ENCODE measurements at regions not wholly inside any gene's neighbourhood (a gene's known extent, or its start where the extent isn't known, plus 50 kb on each side); places are given as distances from the start of the nearest gene placed in this dataset.

DNA sequence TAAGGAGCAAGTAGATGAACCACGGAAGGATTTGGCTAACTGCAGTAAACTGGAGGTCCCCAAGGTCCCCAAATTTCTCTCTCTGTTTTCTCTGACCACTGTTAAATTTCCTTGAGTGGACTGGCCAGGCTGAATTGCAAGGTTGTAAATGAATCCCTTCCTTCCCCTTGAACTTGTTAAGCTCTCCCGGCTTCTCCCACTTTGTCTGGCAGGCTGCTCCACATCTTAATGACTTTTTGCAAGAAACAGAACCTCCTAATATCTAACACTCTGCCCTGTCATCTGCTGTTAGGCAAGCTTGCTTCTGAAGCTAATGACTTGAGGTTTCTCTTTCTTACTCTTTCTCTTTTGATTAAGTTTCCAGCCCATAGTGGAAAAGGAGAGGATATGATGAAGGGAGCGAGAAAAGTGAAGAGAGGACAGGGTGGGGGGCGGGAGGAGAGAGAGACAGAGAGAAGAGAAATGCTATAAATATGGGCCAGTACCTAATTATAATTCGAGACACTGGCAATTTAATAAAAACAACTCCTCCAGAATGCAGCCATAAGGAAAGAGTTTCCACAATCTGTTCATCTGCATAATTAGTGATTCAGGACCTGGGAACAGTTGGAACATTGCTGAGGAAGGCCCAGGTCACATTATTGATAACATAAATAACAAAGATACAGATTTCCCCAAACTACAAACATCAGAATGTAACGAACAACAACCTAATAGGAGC lies 437.3 kb upstream of the MPDZ start:
- H3K4me3 ChIP-seq (ENCODE audit: low read depth, low read length) = no peak overlapping the region
- no peak overlapping the region for H3K27ac ChIP-seq (ENCODE audit: insufficient read depth, low read length, poor library complexity, severe bottlenecking)
- no peaks in the 10 kb centered on the region for H3K36me3 ChIP-seq (ENCODE audit: control insufficient read depth, insufficient read depth, low read length)
- DNase-seq = no peak
- H3K27me3 Mint-ChIP-seq = no peaks in the 10 kb centered on the region
- H3K27ac Mint-ChIP-seq = no peak overlapping the region
- H3K4me1 ChIP-seq (ENCODE audit: control insufficient read depth, insufficient read depth, low read length, poor library complexity, severe bottlenecking) = no peaks in the 10 kb centered on the region
- H3K4me3 Mint-ChIP-seq = no peak overlapping the region
- H3K27me3 ChIP-seq (ENCODE audit: control insufficient read depth, insufficient read depth, low read length) = no peaks in the 10 kb centered on the region
- no peaks in the 10 kb centered on the region for H3K36me3 Mint-ChIP-seq
- H3K9me3 Mint-ChIP-seq = peaks cover 0 to 9% (median 1%) of the 10 kb centered on the region in 7 donors
- no peaks in the 10 kb centered on the region for H3K4me1 Mint-ChIP-seq
- ATAC-seq (ENCODE audit: low read depth in 2 of 2) = no peak
- H3K9me3 ChIP-seq (ENCODE audit: control insufficient read depth in 2 of 2, low read length in 2 of 2) = no peaks in the 10 kb centered on the region

GRCh38 chr9:13716090-13716489 lies 436.6 kb upstream of the MPDZ start:
- no peak overlapping the region for H3K4me3 Mint-ChIP-seq
- Histone ChIP-seq H3K9me3 (ENCODE audit: control insufficient read depth in 2 of 2, low read length in 2 of 2) (no peaks in the 10 kb centered on the region), H3K27me3 (ENCODE audit: control insufficient read depth, insufficient read depth, low read length) (no peaks in the 10 kb centered on the region), H3K36me3 (ENCODE audit: control insufficient read depth, insufficient read depth, low read length) (no peaks in the 10 kb centered on the region), H3K4me3 (ENCODE audit: low read depth, low read length) (no peak overlapping the region), H3K4me1 (ENCODE audit: control insufficient read depth, insufficient read depth, low read length, poor library complexity, severe bottlenecking) (no peaks in the 10 kb centered on the region), H3K27ac (ENCODE audit: insufficient read depth, low read length, poor library complexity, severe bottlenecking) (no peak overlapping the region)
- peaks cover 0 to 4% (median 2%) of the 10 kb centered on the region in 7 donors for H3K9me3 Mint-ChIP-seq
- H3K4me1 Mint-ChIP-seq = no peaks in the 10 kb centered on the region
- ATAC-seq (ENCODE audit: low read depth in 2 of 2) (no peak), DNase-seq (no peak)
- no peaks in the 10 kb centered on the region for H3K27me3 Mint-ChIP-seq
- H3K27ac Mint-ChIP-seq = no peak overlapping the region
- H3K36me3 Mint-ChIP-seq = no peaks in the 10 kb centered on the region

DNA sequence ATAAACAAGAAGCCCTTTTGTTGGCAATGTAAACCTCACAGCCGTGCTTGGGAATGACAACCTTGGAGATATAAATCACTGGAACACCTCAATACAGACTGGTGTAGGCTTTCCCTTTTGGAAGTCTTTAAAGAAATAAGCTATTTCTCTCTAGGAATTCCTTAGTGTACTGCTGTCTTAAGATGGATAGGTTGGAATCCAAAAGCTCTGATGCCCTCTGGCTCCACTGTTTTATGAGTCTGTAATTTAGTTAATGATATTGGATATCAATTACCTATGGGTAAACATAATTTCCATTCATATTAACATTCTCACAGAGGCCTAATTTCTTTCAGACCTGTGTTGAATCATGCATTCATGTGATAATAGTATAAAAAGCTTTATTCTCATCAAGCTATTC lies 435.9 kb upstream of the MPDZ start:
- Histone ChIP-seq H3K36me3 (ENCODE audit: control insufficient read depth, insufficient read depth, low read length) (no peaks in the 10 kb centered on the region), H3K27ac (ENCODE audit: insufficient read depth, low read length, poor library complexity, severe bottlenecking) (no peak overlapping the region), H3K4me1 (ENCODE audit: control insufficient read depth, insufficient read depth, low read length, poor library complexity, severe bottlenecking) (no peaks in the 10 kb centered on the region), H3K4me3 (ENCODE audit: low read depth, low read length) (no peak overlapping the region), H3K27me3 (ENCODE audit: control insufficient read depth, insufficient read depth, low read length) (no peaks in the 10 kb centered on the region), H3K9me3 (ENCODE audit: control insufficient read depth in 2 of 2, low read length in 2 of 2) (no peaks in the 10 kb centered on the region)
- no peak overlapping the region for H3K27ac Mint-ChIP-seq
- H3K4me3 Mint-ChIP-seq = no peak overlapping the region
- H3K36me3 Mint-ChIP-seq = no peaks in the 10 kb centered on the region
- no peaks in the 10 kb centered on the region for H3K4me1 Mint-ChIP-seq
- ATAC-seq (ENCODE audit: low read depth in 2 of 2) (no peak), DNase-seq (no peak)
- H3K9me3 Mint-ChIP-seq = peaks cover 0 to 4% (median 2%) of the 10 kb centered on the region in 7 donors
- H3K27me3 Mint-ChIP-seq = no peaks in the 10 kb centered on the region

GRCh38 chr9:13707612-13708576 lies 428.4 kb upstream of the MPDZ start:
- Histone ChIP-seq H3K4me1 (ENCODE audit: control insufficient read depth, insufficient read depth, low read length, poor library complexity, severe bottlenecking) (no peaks in the 10 kb centered on the region), H3K4me3 (ENCODE audit: low read depth, low read length) (no peak overlapping the region), H3K27ac (ENCODE audit: insufficient read depth, low read length, poor library complexity, severe bottlenecking) (no peak overlapping the region), H3K36me3 (ENCODE audit: control insufficient read depth, insufficient read depth, low read length) (no peaks in the 10 kb centered on the region), H3K9me3 (ENCODE audit: control insufficient read depth in 2 of 2, low read length in 2 of 2) (no peaks in the 10 kb centered on the region), H3K27me3 (ENCODE audit: control insufficient read depth, insufficient read depth, low read length) (no peaks in the 10 kb centered on the region)
- Mint-ChIP-seq H3K9me3 (peaks cover 2 to 21% (median 4%) of the 10 kb centered on the region in 7 donors), H3K4me1 (no peaks in the 10 kb centered on the region), H3K36me3 (no peaks in the 10 kb centered on the region), H3K27me3 (no peaks in the 10 kb centered on the region), H3K4me3 (no peak overlapping the region), H3K27ac (no peak overlapping the region)
- no peak for DNase-seq
- ATAC-seq (ENCODE audit: low read depth in 2 of 2) = no peak

DNA sequence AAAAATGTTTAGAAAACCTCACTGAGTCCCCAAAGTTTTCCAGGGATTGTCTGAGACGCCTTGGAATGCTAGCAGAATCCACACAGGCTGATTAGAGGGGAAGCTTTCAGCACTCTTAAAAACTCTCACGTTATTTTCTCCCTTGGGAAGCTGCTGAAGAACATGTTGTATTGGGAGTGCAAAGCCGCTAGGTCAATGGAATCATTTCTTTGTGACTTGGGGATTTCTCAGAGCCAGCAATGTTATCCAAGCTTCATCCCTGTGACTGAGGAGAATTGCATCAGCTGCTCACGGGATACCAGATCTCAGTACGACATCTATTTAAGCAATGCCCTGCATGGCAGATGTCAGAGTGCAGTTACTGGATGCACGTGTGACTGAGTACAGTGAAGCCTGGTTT lies 426.4 kb upstream of the MPDZ start:
- no peak overlapping the region for H3K4me3 Mint-ChIP-seq
- no peak for DNase-seq
- Histone ChIP-seq H3K4me1 (ENCODE audit: control insufficient read depth, insufficient read depth, low read length, poor library complexity, severe bottlenecking) (no peaks in the 10 kb centered on the region), H3K36me3 (ENCODE audit: control insufficient read depth, insufficient read depth, low read length) (no peaks in the 10 kb centered on the region), H3K9me3 (ENCODE audit: control insufficient read depth in 2 of 2, low read length in 2 of 2) (no peaks in the 10 kb centered on the region), H3K4me3 (ENCODE audit: low read depth, low read length) (no peak overlapping the region), H3K27ac (ENCODE audit: insufficient read depth, low read length, poor library complexity, severe bottlenecking) (no peak overlapping the region), H3K27me3 (ENCODE audit: control insufficient read depth, insufficient read depth, low read length) (no peaks in the 10 kb centered on the region)
- H3K36me3 Mint-ChIP-seq = no peaks in the 10 kb centered on the region
- ATAC-seq (ENCODE audit: low read depth in 2 of 2) = no peak
- no peaks in the 10 kb centered on the region for H3K4me1 Mint-ChIP-seq
- H3K9me3 Mint-ChIP-seq = peaks cover 0 to 34% (median 4%) of the 10 kb centered on the region in 7 donors
- no peaks in the 10 kb centered on the region for H3K27me3 Mint-ChIP-seq
- no peak overlapping the region for H3K27ac Mint-ChIP-seq

GRCh38 chr9:13705373-13705772 lies 425.9 kb upstream of the MPDZ start:
- Mint-ChIP-seq H3K4me3 (no peak overlapping the region), H3K27me3 (no peaks in the 10 kb centered on the region), H3K36me3 (no peaks in the 10 kb centered on the region), H3K9me3 (peaks cover 0 to 30% (median 4%) of the 10 kb centered on the region in 7 donors), H3K27ac (no peak overlapping the region), H3K4me1 (no peaks in the 10 kb centered on the region)
- ATAC-seq (ENCODE audit: low read depth in 2 of 2) = no peak
- no peaks in the 10 kb centered on the region for H3K36me3 ChIP-seq (ENCODE audit: control insufficient read depth, insufficient read depth, low read length)
- H3K4me3 ChIP-seq (ENCODE audit: low read depth, low read length) = no peak overlapping the region
- no peak overlapping the region for H3K27ac ChIP-seq (ENCODE audit: insufficient read depth, low read length, poor library complexity, severe bottlenecking)
- DNase-seq = no peak
- H3K4me1 ChIP-seq (ENCODE audit: control insufficient read depth, insufficient read depth, low read length, poor library complexity, severe bottlenecking) = no peaks in the 10 kb centered on the region
- H3K9me3 ChIP-seq (ENCODE audit: control insufficient read depth in 2 of 2, low read length in 2 of 2) = no peaks in the 10 kb centered on the region
- no peaks in the 10 kb centered on the region for H3K27me3 ChIP-seq (ENCODE audit: control insufficient read depth, insufficient read depth, low read length)

DNA sequence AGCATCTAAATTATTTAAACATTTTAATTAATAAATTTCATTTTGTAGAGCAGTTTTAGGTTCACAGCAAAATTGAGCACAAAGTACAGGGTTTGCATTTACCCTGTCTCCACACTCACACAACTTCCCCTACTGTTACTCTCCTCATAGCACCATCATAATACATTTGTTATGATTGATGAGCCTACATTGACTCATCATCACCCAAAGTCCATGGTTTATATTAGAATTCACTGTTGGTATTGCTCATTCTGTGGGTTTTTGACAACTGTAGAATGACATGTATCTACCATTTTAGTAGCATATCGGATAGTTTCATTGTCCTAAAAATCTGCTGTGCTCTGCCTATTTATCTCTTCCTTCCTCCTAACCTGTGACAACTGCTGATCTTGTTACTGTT lies 411.1 kb upstream of the MPDZ start:
- H3K27me3 Mint-ChIP-seq = no peaks in the 10 kb centered on the region
- ATAC-seq (ENCODE audit: low read depth in 2 of 2) = no peak

More for the DNA sequence above, 411.1 kb upstream of the MPDZ start:
- H3K9me3 ChIP-seq (ENCODE audit: control insufficient read depth in 2 of 2, low read length in 2 of 2) = no peaks in the 10 kb centered on the region
- H3K9me3 Mint-ChIP-seq = peaks cover 4 to 31% (median 4%) of the 10 kb centered on the region in 7 donors
- H3K36me3 ChIP-seq (ENCODE audit: control insufficient read depth, insufficient read depth, low read length) = no peaks in the 10 kb centered on the region
- peak overlapping the region in 1 of 3 donors; percentile 60 for H3K27ac Mint-ChIP-seq
- no peaks in the 10 kb centered on the region for H3K4me1 Mint-ChIP-seq
- no peaks in the 10 kb centered on the region for H3K27me3 ChIP-seq (ENCODE audit: control insufficient read depth, insufficient read depth, low read length)
- no peaks in the 10 kb centered on the region for H3K4me1 ChIP-seq (ENCODE audit: control insufficient read depth, insufficient read depth, low read length, poor library complexity, severe bottlenecking)
- no peak overlapping the region for H3K4me3 Mint-ChIP-seq
- no peaks in the 10 kb centered on the region for H3K36me3 Mint-ChIP-seq
- DNase-seq = no peak
- H3K27ac ChIP-seq (ENCODE audit: insufficient read depth, low read length, poor library complexity, severe bottlenecking) = no peak overlapping the region
- H3K4me3 ChIP-seq (ENCODE audit: low read depth, low read length) = no peak overlapping the region

All from CD4-positive, CD25-positive, alpha-beta regulatory T cell (primary cell).